A549 (cell line): ENCODE measurements at regions not wholly inside any gene's neighbourhood (a gene's known extent, or its start where the extent isn't known, plus 50 kb on each side); places are given as distances from the start of the nearest gene placed in this dataset.

Experiments used
- ATAC-seq, 2 experiments: fragments of 200-7000 bp in 1 of 2; fragments of >200 bp in 1 of 2; cut with Nextera tagmentation in 1 of 2; cut with Tn5 transposase in 1 of 2; 3 replicates each; pipeline versions ENCODE4 v1.8.0 to v1.9.1; 2018 to 2020; ENCODE audit warnings: mild to moderate bottlenecking in 1 of 2, moderate library complexity in 1 of 2
- CTCF ChIA-PET: fragments of 300-600 bp; sonication (Branson Sonifier 250); formaldehyde crosslinking; extraction: SDS; loops from one replicate; lab custom pipeline; 2021; ENCODE audit warnings: antibody characterized with exemption, inconsistent platforms; lab: Yijun Ruan, JAX
- POLR2A ChIA-PET: fragments of 350-600 bp; formaldehyde crosslinking; extraction: SDS; loops from one replicate; lab custom pipeline; 2021; ENCODE audit warnings: antibody characterized with exemption, inconsistent platforms; lab: Yijun Ruan, JAX
- DNase-seq, 2 experiments: peaks; one replicate each; pipeline versions ENCODE4 v3.0.0 to v3.0.0-alpha.2; 2011 to 2016; ENCODE audit warnings: low read depth in 1 of 2, low spot score in 1 of 2
- FAIRE-seq: peaks from 2 replicates; lab custom pipeline; 2011; peaks lifted over from hg19 to GRCh38; lab: Jason Lieb, UNC
- H3K27ac ChIP-seq, 2 experiments: fragments of >200 bp; sonication (Bioruptor Twin); formaldehyde crosslinking; 3 replicates each; pipeline ENCODE4 v1.5.1; 2016 to 2017
- H3K4me1 ChIP-seq: fragments of >200 bp; sonication (Bioruptor Twin); formaldehyde crosslinking; 3 replicates; pipeline ENCODE4 v1.6.1; 2016
- H3K4me2 ChIP-seq: fragments of >200 bp; sonication (Bioruptor Twin); formaldehyde crosslinking; 3 replicates; pipeline ENCODE4 v1.6.1; 2016
- H3K4me3 ChIP-seq: fragments of >200 bp; sonication (Bioruptor Twin); formaldehyde crosslinking; 3 replicates; pipeline ENCODE4 v1.5.1; 2016
- H3K9me3 ChIP-seq: fragments of >200 bp; sonication (Bioruptor Twin); formaldehyde crosslinking; 3 replicates; pipeline ENCODE4 v1.6.1; 2016
- CHD2 ChIP-seq: fragments of 150-350 bp; IDR thresholded peaks from 2 replicates; pipeline ENCODE4 v1.6.1; 2014; ENCODE audit warnings: low read length; ENCODE audit not compliant: partially characterized antibody
- CHD4 ChIP-seq: fragments of 200-600 bp; sonication (generic); IDR thresholded peaks from 2 replicates; pipeline ENCODE4 v1.6.1; 2016; ENCODE audit warnings: antibody characterized with exemption, mild to moderate bottlenecking, borderline replicate concordance
- CTCF ChIP-seq: fragments of >200 bp; sonication (Bioruptor Twin); formaldehyde crosslinking; IDR thresholded peaks from 3 replicates; pipeline ENCODE4 v1.5.1; 2016
- EHMT2 ChIP-seq: fragments of 200-600 bp; sonication (generic); IDR thresholded peaks from 2 replicates; pipeline ENCODE4 v1.6.1; 2016; ENCODE audit warnings: antibody characterized with exemption, low read depth, mild to moderate bottlenecking, moderate library complexity
- ELK1 ChIP-seq: fragments of 150-350 bp; IDR thresholded peaks from 2 replicates; pipeline ENCODE4 v1.6.1; 2014; ENCODE audit warnings: low read depth, mild to moderate bottlenecking, low read length
- EP300 ChIP-seq, 2 experiments: fragments of >200 bp; sonication (Bioruptor Twin); formaldehyde crosslinking; IDR thresholded peaks; 2 replicates in 1 of 2; 3 replicates in 1 of 2; pipeline ENCODE4 v1.6.1; 2016 to 2017
- ESRRA ChIP-seq: fragments of 150-350 bp; IDR thresholded peaks from 2 replicates; pipeline ENCODE4 v1.6.1; 2014; ENCODE audit warnings: mild to moderate bottlenecking, low read length, borderline replicate concordance
- FOSB ChIP-seq: fragments of 250-450 bp; sonication (Bioruptor Pico); IDR thresholded peaks from 2 replicates; pipeline ENCODE4 v1.5.0; 2020; ENCODE audit warnings: mild to moderate bottlenecking, moderate library complexity
- FOSL2 ChIP-seq, 2 experiments: fragments of 450-650 bp in 1 of 2; fragments of >200 bp in 1 of 2; sonication (Bioruptor Twin) in 1 of 2; formaldehyde crosslinking; IDR thresholded peaks; 2 replicates each; pipeline versions ENCODE4 v1.5.0 to v1.6.1; 2016 to 2020; ENCODE audit warnings: mild to moderate bottlenecking in 1 of 2, moderate library complexity in 1 of 2
- HES2 ChIP-seq: fragments of >200 bp; sonication (Bioruptor Twin); formaldehyde crosslinking; IDR thresholded peaks from 2 replicates; pipeline ENCODE4 v1.6.1; 2016
- HOXB5 ChIP-seq: fragments of 250-450 bp; sonication (Bioruptor Pico); IDR thresholded peaks from 2 replicates; pipeline ENCODE4 v1.5.0; 2020; ENCODE audit warnings: mild to moderate bottlenecking, moderate library complexity
- MAX ChIP-seq: IDR thresholded peaks from 2 replicates; pipeline ENCODE4 v1.6.1; 2012
- NFE2L2 ChIP-seq: fragments of 150-350 bp; conservative IDR thresholded peaks from 2 replicates; pipeline ENCODE4 v1.6.1; 2014; ENCODE audit warnings: low read length
- NPAS2 ChIP-seq: fragments of 250-450 bp; sonication (Bioruptor Pico); IDR thresholded peaks from 2 replicates; pipeline ENCODE4 v1.8.0; 2022; ENCODE audit warnings: mild to moderate bottlenecking, moderate library complexity, borderline replicate concordance
- NR3C1 ChIP-seq: fragments of >200 bp; sonication (Bioruptor Twin); formaldehyde crosslinking; IDR thresholded peaks from 3 replicates; pipeline ENCODE4 v1.6.1; 2017
- PHF8 ChIP-seq: fragments of 200-600 bp; sonication (generic); IDR thresholded peaks from 2 replicates; pipeline ENCODE4 v1.6.1; 2016; ENCODE audit warnings: low read depth, mild to moderate bottlenecking, antibody characterized with exemption, moderate library complexity, borderline replicate concordance
- POLR2A ChIP-seq: IDR thresholded peaks from 2 replicates; pipeline ENCODE4 v1.6.1; 2012; ENCODE audit warnings: mild to moderate bottlenecking, low read length
- POLR2AphosphoS2 ChIP-seq: conservative IDR thresholded peaks from 2 replicates; pipeline ENCODE4 v1.6.1; 2012; ENCODE audit warnings: low read length, improper control_type of control experiment, inconsistent platforms
- RAD21 ChIP-seq, 2 experiments: fragments of >200 bp in 1 of 2; sonication (Bioruptor Twin) in 1 of 2; formaldehyde crosslinking in 1 of 2; IDR thresholded peaks in 1 of 2; conservative IDR thresholded peaks in 1 of 2; 2 replicates in 1 of 2; 3 replicates in 1 of 2; pipeline ENCODE4 v1.6.1; 2012 to 2018; ENCODE audit warnings: inconsistent platforms in 1 of 2
- REST ChIP-seq: fragments of 200-600 bp; sonication (generic); IDR thresholded peaks from 2 replicates; pipeline ENCODE4 v1.6.1; 2016; ENCODE audit warnings: antibody characterized with exemption, mild to moderate bottlenecking, moderate library complexity
- RNF2 ChIP-seq: fragments of 200-600 bp; sonication (generic); IDR thresholded peaks from 2 replicates; pipeline ENCODE4 v1.6.1; 2016; ENCODE audit warnings: low read depth, mild to moderate bottlenecking, antibody characterized with exemption, moderate library complexity, borderline replicate concordance
- SMC3 ChIP-seq: fragments of >200 bp; sonication (Bioruptor Twin); formaldehyde crosslinking; IDR thresholded peaks from 3 replicates; pipeline ENCODE4 v1.6.1; 2018; ENCODE audit warnings: inconsistent platforms
- TFCP2L1 ChIP-seq: fragments of 250-450 bp; sonication (Bioruptor Pico); IDR thresholded peaks from 2 replicates; pipeline ENCODE4 v1.5.0; 2021; ENCODE audit warnings: mild to moderate bottlenecking
- USF2 ChIP-seq: fragments of 450-650 bp; IDR thresholded peaks from 2 replicates; pipeline ENCODE4 v1.6.1; 2014; ENCODE audit warnings: antibody characterized with exemption
- ZC3H11A ChIP-seq: fragments of 450-650 bp; IDR thresholded peaks from 2 replicates; pipeline ENCODE4 v1.6.1; 2014; ENCODE audit warnings: antibody characterized with exemption, mild to moderate bottlenecking
- WGBS: methylation state at CpG from one replicate; pipeline ENCODE4 v1.1.6; 2017; ENCODE audit errors: missing lambda C conversion rate; 5-methylcytosine and 5-hydroxymethylcytosine counted together

- TF ChIP-seq REST (no peak), FOSL2 (IDR thresholded peaks at IDR 0.05) (no peak), FOSL2 (CRISPR knock-in tag; IDR thresholded peaks at IDR 0.05) (no peak)
These were observed 279.1 kb downstream of the CCSER2 start (continued) for GRCh38 chr10:84607523-84607922.

- ChIA-PET POLR2A (no interaction called here), CTCF (interaction anchor here (1.1 kb wide), 1 partner anchor 68 kb away, joined by 4 read pairs; no protein-coding TSS in a partner anchor)
- Histone ChIP-seq H3K9me3 (no peaks in the 10 kb centered on the region), H3K4me1 (no peaks in the 10 kb centered on the region), H3K4me3 (no peak overlapping the region), H3K4me2 (no peak overlapping the region), H3K27ac (no peak overlapping the region)
- no peak for DNase-seq
- WGBS: 22% methylated on average over 4 of the region's 4 CpGs
- TF ChIP-seq ELK1: no peak
- no peak for TF ChIP-seq EP300 (IDR thresholded peaks at IDR 0.05)
- TF ChIP-seq POLR2A: no peak
- TF ChIP-seq ZC3H11A: no peak
- no peak for TF ChIP-seq EHMT2
- no peak for TF ChIP-seq PHF8
- TF ChIP-seq FOSB: no peak
- no peak for TF ChIP-seq CHD2
- no peak for TF ChIP-seq MAX
- TF ChIP-seq USF2: no peak
- TF ChIP-seq NFE2L2: no peak
- no peak for TF ChIP-seq RNF2
- TF ChIP-seq TFCP2L1 (CRISPR knock-in tag): no peak
- no peak for TF ChIP-seq POLR2AphosphoS2
- no peak for ATAC-seq
- FAIRE-seq: no peak
These were observed 279.7 kb downstream of the CCSER2 start for GRCh38 chr10:84608126-84608525.

- Histone ChIP-seq H3K4me2 (0 out of 3 replicates have a peak overlapping the region, but pooled peaks have one; percentile 13), H3K4me3 (no peak overlapping the region), H3K27ac (no peak overlapping the region)
- TF ChIP-seq MAX (no peak), RAD21 (conservative IDR thresholded peaks at IDR 0.05 in 1 of 2, IDR thresholded peaks at IDR 0.05 in 1 of 2) (peak; percentile 77 to 79), NR3C1 (no peak), CHD4 (no peak), ESRRA (peak; percentile 76; the same call in 1 of the 2 replicates), EP300 (IDR thresholded peaks at IDR 0.05) (no peak), NPAS2 (CRISPR knock-in tag) (no peak), HES2 (no peak), HOXB5 (CRISPR knock-in tag) (no peak), SMC3 (peak; percentile 54), CTCF (peak; percentile 62), USF2 (no peak)
- TF ChIP-seq, all 56 proteins: peak for 4
- Histone ChIP-seq H3K9me3 (no peaks in the 10 kb centered on the region), H3K4me1 (no peaks in the 10 kb centered on the region)
- FAIRE-seq (no peak), ATAC-seq (peak; percentile 96 to 99), DNase-seq (peak; percentile 41 to 80)
- ChIA-PET CTCF (interaction anchor here (0.6 to 1.6 kb wide), 33 partner anchors 9 to 1977 kb away, joined by 3 to 6 read pairs (median 4); no protein-coding TSS in a partner anchor), POLR2A (no interaction called here)
- WGBS: 4% methylated on average over 6 of the region's 7 CpGs
These were observed 285.1 kb downstream of the CCSER2 start for GRCh38 chr10:84613336-84614021.
